ENCODE measurements at regions not wholly inside any gene's neighbourhood (a gene's known extent, or its start where the extent isn't known, plus 50 kb on each side); places are given as distances from the start of the nearest gene placed in this dataset.

DNA sequence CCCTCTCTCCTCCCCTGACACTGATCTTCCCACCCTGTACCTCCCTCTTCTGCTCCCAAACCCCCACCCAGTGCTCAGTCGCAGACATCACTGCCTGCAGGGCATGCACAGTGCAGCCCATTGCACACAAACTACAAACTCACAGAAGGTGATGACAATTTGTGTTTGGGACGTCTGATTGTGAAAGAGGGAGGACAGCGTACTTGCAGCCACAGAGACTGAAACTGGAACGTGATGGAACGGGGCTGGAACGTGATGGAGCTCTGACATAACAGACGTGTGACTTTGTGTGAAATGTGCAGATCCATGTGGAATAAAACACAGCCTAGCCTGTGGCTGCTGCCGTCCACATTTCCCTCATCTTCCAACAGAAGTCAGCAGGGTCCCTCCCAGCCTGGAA, 57.3 kb upstream of the CEACAM8 start (continued):
- TF ChIP-seq, protein P1, sequence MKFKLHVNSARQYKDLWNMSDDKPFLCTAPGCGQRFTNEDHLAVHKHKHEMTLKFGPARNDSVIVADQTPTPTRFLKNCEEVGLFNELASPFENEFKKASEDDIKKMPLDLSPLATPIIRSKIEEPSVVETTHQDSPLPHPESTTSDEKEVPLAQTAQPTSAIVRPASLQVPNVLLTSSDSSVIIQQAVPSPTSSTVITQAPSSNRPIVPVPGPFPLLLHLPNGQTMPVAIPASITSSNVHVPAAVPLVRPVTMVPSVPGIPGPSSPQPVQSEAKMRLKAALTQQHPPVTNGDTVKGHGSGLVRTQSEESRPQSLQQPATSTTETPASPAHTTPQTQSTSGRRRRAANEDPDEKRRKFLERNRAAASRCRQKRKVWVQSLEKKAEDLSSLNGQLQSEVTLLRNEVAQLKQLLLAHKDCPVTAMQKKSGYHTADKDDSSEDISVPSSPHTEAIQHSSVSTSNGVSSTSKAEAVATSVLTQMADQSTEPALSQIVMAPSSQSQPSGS (IDR thresholded peaks at IDR 0.05; ENCODE audit: low read length): no peak
- TF ChIP-seq CBX8 (IDR thresholded peaks at IDR 0.05; ENCODE audit: borderline replicate concordance, low read depth, low read length) (no peak), POU5F1 (IDR thresholded peaks at IDR 0.05; ENCODE audit: low read depth, low read length) (no peak), SUZ12 (IDR thresholded peaks at IDR 0.05; ENCODE audit: low read length) (no peak), TBP (IDR thresholded peaks at IDR 0.05; ENCODE audit: low read depth, low read length) (no peak), SIN3A (conservative IDR thresholded peaks at IDR 0.05 in 1 of 2, IDR thresholded peaks at IDR 0.05 in 1 of 2; ENCODE audit: low read depth in 1 of 2, low read length in 2 of 2) (no peak)
- TF ChIP-seq, protein P2, sequence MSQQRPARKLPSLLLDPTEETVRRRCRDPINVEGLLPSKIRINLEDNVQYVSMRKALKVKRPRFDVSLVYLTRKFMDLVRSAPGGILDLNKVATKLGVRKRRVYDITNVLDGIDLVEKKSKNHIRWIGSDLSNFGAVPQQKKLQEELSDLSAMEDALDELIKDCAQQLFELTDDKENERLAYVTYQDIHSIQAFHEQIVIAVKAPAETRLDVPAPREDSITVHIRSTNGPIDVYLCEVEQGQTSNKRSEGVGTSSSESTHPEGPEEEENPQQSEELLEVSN (IDR thresholded peaks at IDR 0.05): no peak
